H9 (cell line): ENCODE measurements at regions not wholly inside any gene's neighbourhood (a gene's known extent, or its start where the extent isn't known, plus 50 kb on each side); places are given as distances from the start of the nearest gene placed in this dataset.

Experiments used
- DNase-seq: peaks from one replicate; pipeline ENCODE4 v3.0.0-alpha.2; 2017
- H2AFZ ChIP-seq: one replicate; pipeline ENCODE4 v1.6.1; 2013; ENCODE audit warnings: mild to moderate bottlenecking, low read length, control low read depth, moderate library complexity
- H2AK5ac ChIP-seq: 2 replicates; pipeline ENCODE4 v1.6.1; 2013; ENCODE audit warnings: low read length, control low read depth, mixed read lengths; ENCODE audit not compliant: insufficient read length
- H2BK120ac ChIP-seq: one replicate; pipeline ENCODE4 v1.6.1; 2013; ENCODE audit warnings: low read depth, mild to moderate bottlenecking, low read length, control low read depth, inconsistent platforms; ENCODE audit not compliant: poor library complexity, severe bottlenecking
- H2BK12ac ChIP-seq: 2 replicates; pipeline ENCODE4 v1.6.1; 2013; ENCODE audit warnings: low read length, control low read depth, mixed read lengths, low read depth; ENCODE audit not compliant: insufficient read length
- H2BK15ac ChIP-seq: 2 replicates; pipeline ENCODE4 v1.6.1; 2013; ENCODE audit warnings: low read depth, low read length, control low read depth
- H2BK20ac ChIP-seq: one replicate; pipeline ENCODE4 v1.6.1; 2013; ENCODE audit warnings: low read depth, mild to moderate bottlenecking, low read length, control low read depth, inconsistent platforms; ENCODE audit not compliant: poor library complexity, severe bottlenecking
- H2BK5ac ChIP-seq: 2 replicates; pipeline ENCODE4 v1.6.1; 2013; ENCODE audit warnings: low read length, control low read depth, mixed read lengths; ENCODE audit not compliant: insufficient read length
- H3K14ac ChIP-seq: 2 replicates; pipeline ENCODE4 v1.6.1; 2013; ENCODE audit warnings: low read length, control low read depth; ENCODE audit not compliant: insufficient read depth
- H3K18ac ChIP-seq: 2 replicates; pipeline ENCODE4 v1.6.1; 2013; ENCODE audit warnings: low read depth, mild to moderate bottlenecking, mixed read lengths, low read length, control low read depth; ENCODE audit not compliant: insufficient read length
- H3K23ac ChIP-seq: 2 replicates; pipeline ENCODE4 v1.6.1; 2013; ENCODE audit warnings: low read length, control low read depth, mixed read lengths, low read depth; ENCODE audit not compliant: insufficient read length
- H3K23me2 ChIP-seq: 2 replicates; pipeline ENCODE4 v1.6.1; 2013; ENCODE audit warnings: low read depth, mild to moderate bottlenecking, mixed read lengths, low read length, control low read depth; ENCODE audit not compliant: insufficient read length, poor library complexity, severe bottlenecking
- H3K27ac ChIP-seq: 2 replicates; pipeline ENCODE4 v1.5.1; 2013; ENCODE audit warnings: low read length, control low read depth, mixed read lengths, low read depth; ENCODE audit not compliant: insufficient read length
- H3K27me3 ChIP-seq: 2 replicates; pipeline ENCODE4 v1.6.1; 2013; ENCODE audit warnings: low read length, control low read depth, inconsistent platforms; ENCODE audit not compliant: insufficient read depth
- H3K4ac ChIP-seq: 2 replicates; pipeline ENCODE4 v1.6.1; 2013; ENCODE audit warnings: low read depth, mild to moderate bottlenecking, control low read depth, inconsistent platforms, low read length, moderate library complexity
- H3K4me1 ChIP-seq: 2 replicates; pipeline ENCODE4 v1.6.1; 2013; ENCODE audit warnings: low read length, control low read depth, inconsistent platforms; ENCODE audit not compliant: insufficient read depth
- H3K4me2 ChIP-seq: 2 replicates; pipeline ENCODE4 v1.6.1; 2013; ENCODE audit warnings: low read length, control low read depth, mixed read lengths; ENCODE audit not compliant: insufficient read length, insufficient read depth
- H3K56ac ChIP-seq: 2 replicates; pipeline ENCODE4 v1.6.1; 2013; ENCODE audit warnings: low read depth, mild to moderate bottlenecking, mixed read lengths, low read length, control low read depth; ENCODE audit not compliant: insufficient read length
- H3K79me1 ChIP-seq: 2 replicates; pipeline ENCODE4 v1.6.1; 2013; ENCODE audit warnings: low read depth, mild to moderate bottlenecking, moderate library complexity, low read length, control low read depth, inconsistent platforms; ENCODE audit not compliant: insufficient read depth, poor library complexity, severe bottlenecking
- H3K79me2 ChIP-seq: 2 replicates; pipeline ENCODE4 v1.6.1; 2013; ENCODE audit warnings: low read length, control low read depth, inconsistent platforms; ENCODE audit not compliant: insufficient read depth
- H3K9ac ChIP-seq: 2 replicates; pipeline ENCODE4 v1.6.1; 2013; ENCODE audit warnings: low read length, control low read depth, mixed read lengths; ENCODE audit not compliant: insufficient read length; ENCODE audit errors: extremely low read depth
- H3K9me3 ChIP-seq: one replicate; pipeline ENCODE4 v1.6.1; 2013; ENCODE audit warnings: low read depth, low read length, inconsistent platforms; ENCODE audit not compliant: control insufficient read depth
- H3T11ph ChIP-seq: one replicate; pipeline ENCODE4 v1.6.1; 2013; ENCODE audit warnings: mild to moderate bottlenecking, low read length, control low read depth, inconsistent platforms
- H4K20me1 ChIP-seq: one replicate; pipeline ENCODE4 v1.6.1; 2013; ENCODE audit not compliant: control insufficient read depth, insufficient read length, insufficient read depth
- H4K5ac ChIP-seq: 2 replicates; pipeline ENCODE4 v1.6.1; 2013; ENCODE audit warnings: low read depth, mild to moderate bottlenecking, mixed read lengths, low read length, control low read depth; ENCODE audit not compliant: insufficient read length
- H4K8ac ChIP-seq: replicated peaks from 2 replicates; pipeline ENCODE4 v1.6.1; 2013; ENCODE audit warnings: low read length, control low read depth, mixed read lengths, low read depth; ENCODE audit not compliant: insufficient read length
- H4K91ac ChIP-seq: 2 replicates; pipeline ENCODE4 v1.6.1; 2013; ENCODE audit warnings: low read depth, mild to moderate bottlenecking, moderate library complexity, mixed read lengths, low read length, control low read depth; ENCODE audit not compliant: insufficient read length
- H3K27ac Mint-ChIP-seq, 3 experiments: 2 replicates in 2 of 3; 3 replicates in 1 of 3; pipeline ENCODE4 v1.8.0; 2020 to 2021; ENCODE audit warnings: mixed read lengths in 3 of 3, mild to moderate bottlenecking in 1 of 3, moderate library complexity in 1 of 3
- H3K27me3 Mint-ChIP-seq: 2 replicates; pipeline ENCODE4 v1.8.0; 2021; ENCODE audit warnings: low read depth, mild to moderate bottlenecking, moderate library complexity, mixed read lengths
- H3K36me3 Mint-ChIP-seq, 3 experiments: 2 replicates in 2 of 3; 3 replicates in 1 of 3; pipeline ENCODE4 v1.8.0; 2020 to 2021; ENCODE audit warnings: low read depth in 3 of 3, mixed read lengths in 3 of 3; ENCODE audit not compliant: insufficient read depth in 1 of 3
- H3K4me1 Mint-ChIP-seq, 2 experiments: 2 replicates each; pipeline ENCODE4 v1.8.0; 2020; ENCODE audit warnings: mixed read lengths in 2 of 2
- H3K4me3 Mint-ChIP-seq, 2 experiments: 2 replicates in 1 of 2; 3 replicates in 1 of 2; pipeline ENCODE4 v1.8.0; 2020 to 2021; ENCODE audit warnings: mild to moderate bottlenecking in 2 of 2, mixed read lengths in 2 of 2, moderate library complexity in 1 of 2
- H3K9me3 Mint-ChIP-seq, 2 experiments: 2 replicates in 1 of 2; 3 replicates in 1 of 2; pipeline ENCODE4 v1.8.0; 2020; ENCODE audit warnings: mild to moderate bottlenecking in 2 of 2, mixed read lengths in 2 of 2, moderate library complexity in 1 of 2
- WGBS: extraction: QIAGEN DNeasy Blood & Tissue Kit; methylation state at CpG from one replicate; pipeline ENCODE4 v1.1.7; 2013; ENCODE audit warnings: missing lambda C conversion rate, low lambda C conversion rate, mixed read lengths; ENCODE audit not compliant: insufficient read length; ENCODE audit errors: extremely low coverage; 5-methylcytosine and 5-hydroxymethylcytosine counted together
- TF ChIP-seq, protein P1 (sequence below): fragments of 200-600 bp; sonication (generic); conservative IDR thresholded peaks from 3 replicates; pipeline ENCODE4 v1.8.0; 2021; ENCODE audit warnings: antibody characterized with exemption, mild to moderate bottlenecking

GRCh38 chr3:159787178-159787574, 201.5 kb upstream of the IL12A start:
- WGBS = no CpG with 5 or more reads among the region's 4 CpGs

More at GRCh38 chr3:159787178-159787574, 201.5 kb upstream of the IL12A start:
- Mint-ChIP-seq H3K27me3 (no peaks in the 10 kb centered on the region; the same call in 1 of the 2 replicates), H3K27ac (peak overlapping the region in 1 of 3 experiments; percentile 41; a peak in 2 of 7 replicates), H3K36me3 (no peaks in the 10 kb centered on the region), H3K9me3 (no peaks in the 10 kb centered on the region), H3K4me3 (no peak overlapping the region), H3K4me1 (peaks cover 37 to 40% of the 10 kb centered on the region in 2 experiments)
- H3K27ac ChIP-seq = no peak overlapping the region
- no peak overlapping the region for H3K23ac ChIP-seq
- H4K20me1 ChIP-seq = no peaks in the 10 kb centered on the region
- no peak overlapping the region for H2AFZ ChIP-seq
- no peak overlapping the region for H2BK20ac ChIP-seq
- H4K5ac ChIP-seq = no peak overlapping the region
- no peak overlapping the region for H2BK12ac ChIP-seq
- no peak for DNase-seq
- no peak overlapping the region for H2BK5ac ChIP-seq
- H3K4me2 ChIP-seq = no peak overlapping the region
- no peak overlapping the region for H3K9ac ChIP-seq
- no peak overlapping the region for H3T11ph ChIP-seq
- H3K27me3 ChIP-seq = no peaks in the 10 kb centered on the region
- TF ChIP-seq, protein P1, sequence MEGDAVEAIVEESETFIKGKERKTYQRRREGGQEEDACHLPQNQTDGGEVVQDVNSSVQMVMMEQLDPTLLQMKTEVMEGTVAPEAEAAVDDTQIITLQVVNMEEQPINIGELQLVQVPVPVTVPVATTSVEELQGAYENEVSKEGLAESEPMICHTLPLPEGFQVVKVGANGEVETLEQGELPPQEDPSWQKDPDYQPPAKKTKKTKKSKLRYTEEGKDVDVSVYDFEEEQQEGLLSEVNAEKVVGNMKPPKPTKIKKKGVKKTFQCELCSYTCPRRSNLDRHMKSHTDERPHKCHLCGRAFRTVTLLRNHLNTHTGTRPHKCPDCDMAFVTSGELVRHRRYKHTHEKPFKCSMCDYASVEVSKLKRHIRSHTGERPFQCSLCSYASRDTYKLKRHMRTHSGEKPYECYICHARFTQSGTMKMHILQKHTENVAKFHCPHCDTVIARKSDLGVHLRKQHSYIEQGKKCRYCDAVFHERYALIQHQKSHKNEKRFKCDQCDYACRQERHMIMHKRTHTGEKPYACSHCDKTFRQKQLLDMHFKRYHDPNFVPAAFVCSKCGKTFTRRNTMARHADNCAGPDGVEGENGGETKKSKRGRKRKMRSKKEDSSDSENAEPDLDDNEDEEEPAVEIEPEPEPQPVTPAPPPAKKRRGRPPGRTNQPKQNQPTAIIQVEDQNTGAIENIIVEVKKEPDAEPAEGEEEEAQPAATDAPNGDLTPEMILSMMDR = no peak
- H2BK15ac ChIP-seq = no peak overlapping the region
- H4K8ac ChIP-seq = no peak overlapping the region
- H3K9me3 ChIP-seq = no peaks in the 10 kb centered on the region
- H3K18ac ChIP-seq = no peak overlapping the region
- H3K23me2 ChIP-seq = no peaks in the 10 kb centered on the region
- H3K79me1 ChIP-seq = no peaks in the 10 kb centered on the region
- H3K79me2 ChIP-seq = no peaks in the 10 kb centered on the region
- no peak overlapping the region for H4K91ac ChIP-seq
- no peak overlapping the region for H3K14ac ChIP-seq
- no peaks in the 10 kb centered on the region for H3K4me1 ChIP-seq
- H2BK120ac ChIP-seq = no peak overlapping the region
- H3K56ac ChIP-seq = no peak overlapping the region
- H3K4ac ChIP-seq = no peak overlapping the region
- H2AK5ac ChIP-seq = no peak overlapping the region
